T1000 (cell line): ENCODE measurements at regions not wholly inside any gene's neighbourhood (a gene's known extent, or its start where the extent isn't known, plus 50 kb on each side); places are given as distances from the start of the nearest gene placed in this dataset.

Experiments
- DNase-seq: peaks from one replicate; lab custom pipeline; 2025; ENCODE audit warnings: mixed read lengths; lab: John Stamatoyannopoulos, UW

DNA sequence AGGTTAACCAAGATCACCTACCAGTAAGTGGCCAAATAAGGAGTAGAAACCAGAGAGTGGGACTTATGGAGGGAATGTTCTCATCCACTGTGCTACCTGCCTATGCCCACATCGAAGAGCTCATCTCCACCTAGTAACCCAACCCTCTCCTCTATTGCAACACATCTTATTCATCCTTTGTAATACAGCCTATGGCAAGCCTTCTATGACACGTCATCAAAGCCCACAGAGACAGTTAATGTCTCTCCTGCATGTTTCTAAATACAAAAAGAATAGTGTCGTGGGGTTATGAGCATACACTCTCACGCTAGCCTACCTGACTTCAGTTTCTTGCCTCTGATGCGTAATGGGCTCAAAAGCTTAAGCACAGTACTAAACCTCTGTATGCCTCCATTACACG lies 1158.1 kb upstream of the TENM4 start:
- DNase-seq = no peak

DNA sequence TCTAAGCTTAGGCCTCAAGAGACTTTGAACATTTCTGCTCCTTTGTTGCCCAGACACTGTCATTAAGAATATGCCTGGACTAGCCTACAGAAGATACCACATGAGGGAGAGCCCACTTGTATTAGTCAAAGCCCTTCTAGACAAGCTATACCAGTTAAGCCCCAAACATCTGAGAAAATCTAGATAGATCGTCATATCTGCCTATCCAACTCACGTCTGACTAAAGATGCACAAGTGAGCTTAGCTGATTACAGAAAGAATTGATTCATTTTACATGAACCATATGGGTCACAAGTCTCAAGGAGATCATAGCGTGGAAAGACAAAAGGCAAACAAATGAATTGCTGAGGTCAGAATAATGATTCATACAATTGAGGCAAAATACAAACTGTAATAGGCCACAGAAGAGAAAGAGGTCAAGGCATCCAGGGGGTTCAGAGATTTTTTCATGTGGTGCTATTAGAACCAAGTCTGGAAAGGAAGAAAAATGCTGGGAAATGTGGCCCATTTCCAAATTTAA lies 1155.5 kb upstream of the TENM4 start:
- no peak for DNase-seq

DNA sequence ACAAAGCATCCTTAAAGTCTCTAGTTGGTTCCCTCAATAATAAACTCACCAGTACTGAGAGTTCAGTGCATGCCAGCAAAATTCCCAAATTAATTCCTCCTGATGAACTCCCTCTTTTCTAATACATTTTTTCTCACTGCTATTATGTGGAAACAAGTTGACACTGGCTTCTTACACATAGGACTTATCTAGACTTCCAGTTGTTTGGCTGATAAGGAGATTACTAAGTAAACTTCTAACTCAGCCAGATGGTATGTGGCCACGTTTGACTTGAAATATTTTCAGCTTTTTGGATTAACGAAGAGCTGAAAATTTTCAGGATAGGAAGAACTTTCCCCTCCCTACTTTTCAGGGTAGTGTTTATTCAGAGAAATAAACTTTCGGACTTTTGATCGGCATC lies 1154.2 kb upstream of the TENM4 start:
- DNase-seq = no peak

DNA sequence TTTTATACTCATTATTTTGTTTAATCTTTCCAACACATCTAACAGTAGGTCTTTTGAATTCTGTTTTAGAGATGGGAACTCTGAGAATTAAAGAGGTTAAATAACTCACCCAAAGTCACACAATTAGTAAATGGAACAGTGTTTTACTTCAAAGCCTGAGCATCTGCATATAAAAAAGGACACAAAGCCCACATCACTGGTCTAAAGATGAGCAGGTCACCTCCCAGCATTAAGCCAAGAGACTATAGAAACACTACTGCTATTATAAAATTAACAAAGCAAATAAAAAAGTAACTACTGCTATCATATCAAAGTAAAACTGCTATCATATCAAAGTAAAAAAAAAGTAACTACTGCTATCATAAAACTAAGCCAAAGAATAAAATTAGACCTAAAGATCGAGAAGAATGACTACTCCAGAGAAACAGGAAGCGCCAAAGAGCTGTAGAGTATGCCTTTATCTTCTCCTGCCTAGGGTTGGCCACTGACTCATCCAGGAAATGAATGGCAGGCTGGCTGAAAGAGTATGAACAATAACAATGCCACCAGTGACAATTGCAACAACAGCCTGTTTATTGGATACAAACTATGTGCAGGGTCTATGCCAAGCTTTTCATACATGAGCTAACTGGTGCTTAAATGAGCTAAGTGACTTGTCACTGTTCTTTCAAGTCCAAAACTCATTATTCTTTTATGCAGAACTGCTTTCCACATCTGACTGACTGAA lies 1153.0 kb upstream of the TENM4 start:
- DNase-seq = no peak

DNA sequence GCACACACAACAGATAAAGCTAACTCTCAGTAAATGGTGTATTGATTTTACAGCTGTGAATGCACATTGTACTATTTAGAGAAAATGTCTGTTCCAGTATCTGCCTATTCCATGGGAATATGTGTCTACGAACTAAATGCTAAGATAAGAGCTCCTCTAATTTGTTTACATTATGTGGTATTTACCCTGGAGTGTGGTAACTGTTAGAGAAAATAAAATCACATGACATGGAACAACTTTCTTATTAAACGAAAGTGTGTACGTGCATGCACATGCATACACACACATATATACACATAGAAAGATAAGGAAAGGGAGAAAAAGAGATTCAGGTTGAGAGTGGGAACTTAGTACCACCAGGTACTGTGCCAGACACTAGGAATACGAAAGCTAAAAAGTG lies 1151.7 kb upstream of the TENM4 start:
- DNase-seq = no peak

DNA sequence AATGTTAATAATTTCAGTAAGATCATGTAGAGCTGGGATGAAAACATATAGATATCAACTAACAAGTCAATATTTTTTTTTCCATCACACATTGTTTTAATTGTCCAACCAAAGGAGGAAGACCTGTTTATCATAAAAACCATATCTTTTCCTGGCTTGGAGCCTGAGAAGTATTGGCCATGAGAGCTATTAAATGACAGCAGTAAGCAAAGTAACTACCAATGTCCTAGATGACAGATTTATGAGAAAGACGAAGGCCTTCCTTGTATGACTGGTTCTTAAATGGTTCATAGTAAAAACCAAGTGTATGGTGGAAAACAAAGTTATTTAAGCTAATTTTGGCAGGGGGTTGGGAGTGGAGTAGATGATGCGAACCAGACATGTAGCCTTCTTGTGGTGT lies 1147.1 kb upstream of the TENM4 start:
- DNase-seq = no peak

DNA sequence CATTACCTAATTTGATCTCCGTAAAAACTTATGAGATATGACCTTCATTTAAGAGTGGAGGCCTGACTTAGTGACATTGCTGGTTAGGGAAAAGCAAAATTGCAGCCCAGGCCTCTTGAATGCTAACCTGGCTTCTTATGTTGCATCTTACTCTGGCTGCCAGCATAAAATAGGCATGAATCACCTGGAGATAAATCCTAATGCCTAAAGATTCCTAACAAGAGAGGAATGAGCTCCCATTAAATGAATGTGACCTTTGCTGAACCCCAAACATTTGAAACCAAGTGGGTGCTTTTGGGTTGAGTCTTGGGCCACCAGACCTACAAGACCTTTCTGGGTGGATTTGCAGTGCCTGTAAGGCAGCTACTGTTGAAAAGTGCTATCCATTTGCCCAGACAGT lies 1145.6 kb upstream of the TENM4 start:
- DNase-seq = no peak

DNA sequence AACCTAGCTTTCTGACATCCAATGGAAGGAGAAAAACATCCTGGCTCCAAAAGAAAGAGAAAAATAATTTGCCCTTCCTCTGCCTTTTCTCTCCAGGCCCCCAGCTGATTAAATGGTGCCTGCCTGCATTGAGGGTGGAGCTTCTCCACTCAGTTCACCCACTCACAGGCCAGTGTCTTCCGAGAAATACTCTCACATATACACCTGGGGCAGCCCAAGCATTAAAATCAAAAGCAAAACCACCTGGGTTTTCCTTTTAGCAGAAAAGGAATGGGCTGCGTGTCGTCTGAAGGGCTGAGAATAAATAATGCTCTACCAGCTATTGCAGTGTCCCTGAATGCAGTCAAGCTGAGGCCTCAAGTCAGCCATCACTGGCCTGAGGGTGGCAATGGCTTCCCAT lies 1143.8 kb upstream of the TENM4 start:
- DNase-seq = no peak

DNA sequence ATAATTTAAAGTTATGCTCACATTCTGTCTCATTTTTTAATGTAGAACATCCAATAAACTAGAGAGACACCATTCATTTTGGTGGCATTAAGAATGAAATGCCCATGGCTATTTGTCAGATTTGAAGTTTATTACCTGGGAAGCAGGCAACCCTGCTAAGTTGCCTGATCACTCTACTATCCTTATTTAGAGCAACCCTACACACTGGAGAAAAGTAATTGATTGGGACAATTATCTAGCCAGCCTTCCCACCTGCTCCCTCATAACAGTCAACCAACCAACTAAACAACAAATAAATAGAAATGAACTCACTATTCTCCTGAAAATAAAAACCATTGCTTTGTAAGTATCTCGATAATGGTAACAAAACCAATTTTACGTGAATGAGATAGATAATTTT lies 1129.0 kb upstream of the TENM4 start:
- DNase-seq = no peak

DNA sequence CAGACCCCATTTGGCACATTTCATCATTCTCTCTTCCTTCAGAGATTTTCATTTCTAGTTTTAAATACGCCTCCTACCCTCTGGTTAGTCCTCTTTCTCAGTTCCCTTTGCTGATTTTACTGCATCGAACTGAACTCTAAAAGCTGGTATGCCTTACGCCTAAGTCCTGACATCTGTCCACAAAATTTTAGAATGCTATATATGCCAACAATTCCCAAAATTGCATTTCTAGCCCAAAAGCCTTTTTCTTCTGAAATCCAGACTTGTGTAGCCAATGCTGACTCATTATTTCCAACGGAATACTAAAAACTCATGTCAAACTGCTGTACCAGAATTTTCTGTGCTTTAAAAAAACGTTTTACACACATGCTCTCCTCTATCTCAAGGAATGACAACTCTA lies 1124.4 kb upstream of the TENM4 start:
- no peak for DNase-seq

DNA sequence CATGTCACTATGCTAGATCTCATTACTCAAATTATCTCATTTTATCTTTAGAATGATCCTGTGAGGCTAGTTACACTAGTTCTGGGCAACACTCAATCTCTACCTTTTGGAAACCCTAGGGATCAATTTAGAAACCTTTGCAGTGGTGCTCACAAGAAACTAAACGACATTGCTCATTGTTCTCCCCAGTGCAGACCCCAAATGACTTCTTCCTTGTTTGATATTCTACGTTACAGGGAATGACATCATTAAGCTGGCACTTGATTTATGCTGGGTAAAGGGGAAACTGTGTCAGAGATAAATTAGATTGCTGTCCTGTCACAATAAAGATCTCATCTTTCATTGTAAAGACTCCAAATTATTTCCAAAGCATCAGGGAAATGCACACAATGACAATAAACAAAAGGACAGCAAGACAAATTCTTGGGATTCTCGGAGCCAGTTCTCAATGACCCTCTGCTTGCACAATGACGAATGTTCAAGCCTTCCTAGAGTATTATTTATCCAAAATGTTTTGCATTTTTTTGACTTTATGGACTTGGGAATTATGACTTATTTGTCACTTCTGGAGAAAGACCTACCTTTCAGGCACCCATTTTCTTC lies 1121.8 kb upstream of the TENM4 start:
- no peak for DNase-seq

DNA sequence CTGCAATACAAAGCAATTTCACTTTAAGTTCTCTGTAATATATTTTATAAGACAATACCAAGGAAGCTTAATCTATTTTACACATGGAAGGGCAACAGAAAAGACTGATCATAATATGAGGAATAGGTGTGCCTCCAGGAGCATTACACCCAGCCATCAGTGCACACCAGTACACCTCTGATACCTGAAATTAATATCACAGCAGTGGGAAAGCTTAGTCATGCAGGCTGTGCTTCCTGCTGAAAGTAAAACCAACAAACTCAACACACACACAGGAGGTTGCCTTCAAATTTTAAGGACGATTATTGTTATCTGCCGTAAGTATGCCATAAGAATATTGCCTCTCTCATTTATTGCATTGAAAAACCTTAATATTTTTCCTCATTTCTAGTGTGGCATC lies 1119.1 kb upstream of the TENM4 start:
- DNase-seq = no peak

DNA sequence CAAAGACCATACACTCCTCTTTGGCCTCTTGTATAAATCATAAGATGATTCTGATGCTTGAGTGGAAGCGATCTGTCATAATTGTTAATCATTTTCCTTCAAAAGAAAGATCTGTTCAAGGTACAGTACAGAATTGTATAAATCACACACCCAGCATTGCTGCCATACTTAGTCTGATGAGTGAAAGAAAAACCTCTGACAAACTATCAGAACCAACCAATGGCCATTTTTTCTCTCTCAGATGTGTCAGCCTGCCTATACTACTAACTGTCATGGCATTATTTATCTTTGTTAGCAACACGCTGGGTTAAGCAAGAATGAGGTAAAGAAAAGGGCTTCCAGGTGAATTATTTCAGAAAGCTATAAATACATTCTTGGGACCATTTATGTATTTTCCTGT lies 1112.7 kb upstream of the TENM4 start:
- no peak for DNase-seq

DNA sequence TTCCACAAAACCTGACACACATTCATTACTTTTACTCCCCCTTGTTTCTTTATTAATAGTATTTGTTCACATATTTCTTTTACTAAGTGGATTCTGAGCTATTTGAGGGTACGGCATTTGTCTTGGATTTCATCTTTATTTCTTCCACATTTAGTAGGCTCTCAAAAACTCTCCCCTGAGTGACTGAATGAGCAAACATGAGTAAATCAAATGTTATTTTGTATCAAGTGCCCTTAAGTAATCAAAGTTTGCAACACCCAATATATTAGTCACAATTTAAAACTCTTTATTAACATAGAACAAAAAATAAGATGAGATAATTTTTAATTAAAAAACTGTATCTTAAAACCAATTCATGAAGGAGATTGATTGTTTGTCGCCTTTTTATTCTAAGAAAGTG lies 1101.9 kb upstream of the TENM4 start:
- DNase-seq = no peak

DNA sequence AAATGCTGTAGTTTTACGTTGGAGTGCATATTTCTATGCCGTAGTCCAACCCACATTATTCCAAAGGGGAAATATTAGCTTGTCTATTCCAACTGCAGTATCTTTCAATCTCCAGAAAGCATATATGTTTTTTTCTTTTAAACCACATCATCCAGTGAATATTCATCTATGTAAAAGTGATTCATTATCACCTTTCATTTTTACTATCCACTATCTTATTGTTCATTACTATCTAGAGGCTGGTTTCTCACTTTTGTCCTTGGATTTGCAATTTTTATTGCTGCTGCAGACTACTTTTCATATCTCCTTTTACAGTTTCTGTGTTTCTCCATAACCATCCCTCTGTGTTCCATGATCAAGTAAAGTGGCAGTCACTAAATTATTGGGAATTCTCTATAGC lies 1097.2 kb upstream of the TENM4 start:
- DNase-seq = no peak

DNA sequence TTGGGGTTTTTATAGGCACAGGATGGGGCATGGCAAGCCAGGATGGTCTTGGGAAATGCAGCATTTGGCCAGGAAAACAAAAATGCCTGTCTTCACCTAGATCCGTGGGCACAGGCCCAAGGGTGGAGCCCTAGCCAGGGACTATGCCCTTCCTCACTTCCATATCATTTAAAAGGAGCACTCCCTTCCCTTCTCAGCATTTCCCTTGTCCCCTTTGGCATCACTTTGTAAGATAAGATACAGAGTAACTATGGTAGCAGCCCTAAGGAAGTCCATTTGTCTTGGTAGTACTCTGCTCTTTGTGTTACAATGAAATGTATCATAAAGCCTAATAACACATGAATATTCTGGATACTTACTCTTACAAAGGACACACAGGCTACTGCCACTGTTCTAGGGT lies 1092.6 kb upstream of the TENM4 start:
- no peak for DNase-seq

DNA sequence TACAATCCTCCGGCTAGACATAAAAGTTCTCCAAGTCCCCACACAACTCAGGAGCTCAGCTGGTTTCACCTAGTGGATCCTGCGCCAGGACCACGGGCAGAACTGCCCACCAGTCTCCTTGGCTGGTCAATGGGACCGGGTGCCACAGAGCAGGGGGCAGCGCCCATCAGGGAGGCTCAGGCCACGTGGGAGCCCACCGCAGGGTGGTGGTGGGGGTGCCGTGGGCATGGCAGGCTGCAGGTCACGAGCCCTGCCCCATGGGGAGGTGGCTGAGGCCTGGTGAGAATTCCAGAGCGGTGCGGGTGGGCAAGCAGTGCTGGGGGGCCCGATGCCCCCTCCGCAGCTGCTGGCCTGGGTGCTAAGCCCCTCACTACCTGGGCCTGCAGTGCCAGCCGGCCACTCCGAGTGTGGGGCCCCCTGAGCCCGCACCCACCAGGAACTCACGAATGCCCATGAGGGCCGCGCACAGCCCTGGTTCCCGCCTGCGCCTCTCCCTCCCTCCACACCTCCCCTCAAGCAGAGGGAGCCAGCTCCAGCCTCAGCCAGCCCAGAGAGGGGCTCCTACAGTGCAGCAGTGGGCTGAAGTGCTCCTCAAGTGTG lies 1091.9 kb upstream of the TENM4 start:
- DNase-seq = no peak

DNA sequence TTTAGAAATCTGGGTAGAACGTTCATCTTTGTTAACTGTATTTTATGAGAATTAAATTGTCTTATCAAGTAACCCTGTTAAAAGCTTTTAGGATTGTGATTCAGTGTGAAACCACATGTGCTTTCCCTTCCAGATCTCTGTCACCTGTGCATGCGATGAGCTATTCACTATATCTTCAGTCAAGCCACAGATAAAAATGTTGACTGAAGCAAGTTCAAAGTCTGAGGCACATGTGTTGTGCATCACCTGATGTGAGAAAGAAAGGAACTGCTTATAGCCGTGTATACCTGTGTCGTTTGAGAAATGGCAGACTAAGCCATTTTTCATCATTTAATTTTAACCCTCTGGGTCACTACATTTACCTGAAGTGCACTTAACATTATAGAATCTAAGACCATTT lies 1088.9 kb upstream of the TENM4 start:
- no peak for DNase-seq

DNA sequence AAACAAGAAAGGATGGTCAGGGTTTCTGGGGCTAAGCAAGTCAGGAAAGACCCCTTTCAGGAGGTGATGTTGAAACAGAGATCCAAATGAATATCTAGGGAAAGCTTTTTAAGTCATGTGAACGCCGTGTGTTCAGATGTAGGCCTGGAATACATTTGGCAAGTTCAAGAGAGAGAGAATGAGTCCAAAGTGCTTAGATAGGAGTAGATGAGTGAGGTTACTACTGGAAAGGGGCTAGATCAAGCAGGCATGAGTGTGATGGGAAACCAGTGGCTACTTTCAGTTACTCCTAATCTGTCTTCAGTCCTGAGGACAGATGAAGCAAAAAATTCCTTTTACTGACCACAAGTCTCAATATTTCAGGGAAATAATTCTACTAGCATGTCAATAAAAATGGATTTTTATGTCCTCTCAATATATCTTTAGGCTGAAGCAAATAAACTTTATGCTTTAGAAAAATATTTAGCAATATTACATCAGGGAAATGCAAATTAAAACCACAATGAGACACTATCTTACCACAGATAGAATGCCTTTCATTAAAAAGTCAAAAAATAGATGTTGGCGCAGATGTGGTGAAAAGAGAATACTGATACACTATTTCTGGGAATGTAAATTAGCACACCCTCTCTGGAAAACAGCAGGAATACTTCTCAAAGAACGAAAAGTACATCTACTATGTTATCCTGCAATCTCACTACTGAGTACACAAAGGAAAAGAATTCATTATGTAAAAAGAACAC lies 1085.0 kb upstream of the TENM4 start:
- no peak for DNase-seq

DNA sequence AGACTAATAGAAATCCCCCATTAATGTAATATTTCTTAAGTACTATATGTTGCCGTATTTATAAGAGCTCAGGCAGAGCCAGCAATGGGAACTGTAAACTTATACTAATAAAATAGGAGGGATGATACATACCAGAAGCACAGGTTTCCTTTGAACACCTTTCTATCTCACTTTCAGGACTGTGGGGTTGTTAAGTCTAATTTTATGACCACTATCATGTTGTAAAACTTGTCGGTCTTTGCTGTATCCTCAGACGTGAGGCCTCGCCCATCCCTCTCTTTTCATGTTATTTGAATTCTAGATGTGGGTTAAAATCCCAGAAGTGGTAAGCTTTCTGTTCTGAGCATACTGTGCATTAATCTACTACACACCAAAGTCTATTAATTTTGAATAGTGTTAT lies 1083.5 kb upstream of the TENM4 start:
- no peak for DNase-seq

DNA sequence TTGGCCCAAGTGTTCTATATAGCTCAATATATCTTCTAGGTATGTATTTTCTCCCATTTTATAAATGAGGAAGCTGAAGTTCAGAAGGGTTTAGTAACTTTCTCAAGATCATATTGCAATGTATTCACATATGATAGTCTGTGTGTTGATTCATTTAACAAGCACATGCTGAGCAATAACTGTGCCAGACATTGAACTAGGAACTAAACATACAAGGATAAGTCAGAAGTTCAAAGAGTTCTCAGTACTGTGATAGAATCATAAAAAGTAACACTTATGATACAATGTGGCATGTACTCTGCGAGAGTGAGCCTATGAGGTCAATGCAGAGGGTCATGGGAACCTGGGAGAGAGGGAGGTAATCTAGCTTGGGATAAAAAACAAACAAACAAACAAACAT lies 1082.2 kb upstream of the TENM4 start:
- no peak for DNase-seq

DNA sequence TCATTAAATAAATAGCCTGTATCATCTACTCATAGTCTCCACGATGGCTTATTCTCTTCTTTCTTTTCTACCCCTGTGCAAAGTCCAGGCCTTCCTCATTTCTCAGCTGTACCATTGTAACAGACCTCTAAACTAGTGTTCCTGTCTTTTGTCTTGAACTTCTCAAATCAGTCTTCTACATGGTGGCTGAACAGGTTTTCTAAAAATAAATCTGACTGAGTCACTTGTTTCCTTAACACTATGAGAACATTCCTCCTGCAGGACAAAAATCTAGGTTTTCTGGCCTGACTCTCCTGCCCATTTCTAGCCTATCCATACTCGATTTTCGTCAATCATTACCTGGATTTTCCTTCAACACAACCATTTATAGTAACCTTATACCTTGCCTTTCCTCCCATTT lies 1080.8 kb upstream of the TENM4 start:
- DNase-seq = no peak

DNA sequence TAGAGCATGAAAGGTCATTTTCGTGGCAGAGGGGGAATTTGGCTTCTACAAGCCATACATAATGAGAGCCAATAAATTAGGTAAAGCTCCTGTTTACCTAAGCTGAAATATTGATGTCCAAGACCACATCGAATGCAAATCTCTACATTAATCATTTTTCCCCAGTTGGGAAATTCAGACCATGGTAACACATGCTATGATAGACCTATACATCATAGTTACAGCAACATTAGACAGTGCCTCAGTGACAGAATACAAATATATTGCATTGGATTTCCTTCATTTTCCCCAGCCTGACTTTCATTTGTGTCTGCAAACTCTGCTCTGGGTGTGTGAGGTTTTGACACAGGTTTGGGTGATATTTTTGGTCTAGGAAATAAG lies 1079.7 kb upstream of the TENM4 start:
- no peak for DNase-seq
